ENCODE measurements at regions not wholly inside any gene's neighbourhood (a gene's known extent, or its start where the extent isn't known, plus 50 kb on each side); places are given as distances from the start of the nearest gene placed in this dataset.

DNA sequence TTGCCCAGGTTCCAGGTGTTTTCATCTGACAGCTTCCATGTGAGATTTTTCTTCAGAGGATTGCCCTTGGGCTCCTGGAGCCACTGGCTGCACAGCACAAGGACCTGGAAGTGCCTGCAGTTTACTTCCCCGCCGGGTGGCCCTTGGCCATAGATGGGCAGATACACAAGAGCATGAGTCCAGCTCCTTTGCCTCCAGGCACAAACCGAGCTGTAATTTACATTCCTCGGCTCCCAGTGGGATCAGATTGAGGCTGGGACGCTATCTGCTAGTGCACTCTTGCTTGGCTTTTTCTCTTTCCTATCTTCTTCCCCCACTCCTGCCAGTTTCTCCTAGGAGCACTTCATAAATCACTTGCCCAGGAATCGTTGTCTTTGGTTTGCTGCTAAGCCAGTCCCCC lies 85.4 kb upstream of the RALY start:
- Histone ChIP-seq H3K27me3 (ENCODE audit: control insufficient read depth, insufficient read depth, low read length) (no peaks in the 10 kb centered on the region), H3K4me3 (ENCODE audit: low read depth, low read length) (no peak overlapping the region), H3K36me3 (ENCODE audit: control insufficient read depth, insufficient read depth, low read length) (no peaks in the 10 kb centered on the region)
- CTCF ChIA-PET = interaction anchor here (0.7 to 1.4 kb wide), 2 partner anchors 14 to 45 kb away, joined by 5 to 7 read pairs; no protein-coding TSS in a partner anchor
- POLR2A ChIA-PET = interaction anchor here (1.0 kb wide), 1 partner anchor 85 kb away, joined by 6 read pairs; no protein-coding TSS in a partner anchor
- TF ChIP-seq, protein P1, sequence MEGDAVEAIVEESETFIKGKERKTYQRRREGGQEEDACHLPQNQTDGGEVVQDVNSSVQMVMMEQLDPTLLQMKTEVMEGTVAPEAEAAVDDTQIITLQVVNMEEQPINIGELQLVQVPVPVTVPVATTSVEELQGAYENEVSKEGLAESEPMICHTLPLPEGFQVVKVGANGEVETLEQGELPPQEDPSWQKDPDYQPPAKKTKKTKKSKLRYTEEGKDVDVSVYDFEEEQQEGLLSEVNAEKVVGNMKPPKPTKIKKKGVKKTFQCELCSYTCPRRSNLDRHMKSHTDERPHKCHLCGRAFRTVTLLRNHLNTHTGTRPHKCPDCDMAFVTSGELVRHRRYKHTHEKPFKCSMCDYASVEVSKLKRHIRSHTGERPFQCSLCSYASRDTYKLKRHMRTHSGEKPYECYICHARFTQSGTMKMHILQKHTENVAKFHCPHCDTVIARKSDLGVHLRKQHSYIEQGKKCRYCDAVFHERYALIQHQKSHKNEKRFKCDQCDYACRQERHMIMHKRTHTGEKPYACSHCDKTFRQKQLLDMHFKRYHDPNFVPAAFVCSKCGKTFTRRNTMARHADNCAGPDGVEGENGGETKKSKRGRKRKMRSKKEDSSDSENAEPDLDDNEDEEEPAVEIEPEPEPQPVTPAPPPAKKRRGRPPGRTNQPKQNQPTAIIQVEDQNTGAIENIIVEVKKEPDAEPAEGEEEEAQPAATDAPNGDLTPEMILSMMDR (IDR thresholded peaks at IDR 0.05; ENCODE audit: insufficient read depth, low read depth, low read length) = 0 out of 2 replicates have a peak, but pooled peaks have one; percentile 6
- no peak for DNase-seq (ENCODE audit: low read depth)

DNA sequence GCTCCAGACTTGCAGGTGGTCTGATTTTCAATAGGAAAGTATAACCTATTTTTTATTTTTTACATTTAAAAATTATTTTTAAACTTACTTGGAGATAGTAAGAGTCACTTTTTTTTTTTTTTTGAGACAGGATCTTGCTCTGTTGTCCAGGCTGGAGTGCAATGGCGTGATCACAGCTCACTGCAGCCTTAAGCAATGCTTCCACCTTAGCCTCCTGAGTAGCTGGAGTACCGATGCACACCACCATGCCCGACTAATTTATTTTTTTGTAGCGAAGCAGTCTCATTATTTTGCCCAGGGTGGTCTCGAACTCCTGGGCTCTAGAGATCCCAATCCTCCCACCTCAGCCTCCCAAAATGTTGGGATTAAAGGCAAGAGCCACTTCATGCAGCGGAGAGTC lies 84.8 kb upstream of the RALY start:
- no peak overlapping the region for H3K4me3 ChIP-seq (ENCODE audit: low read depth, low read length)
- ChIA-PET CTCF (interaction anchor here (1.4 kb wide), 1 partner anchor 46 kb away, joined by 7 read pairs; no protein-coding TSS in a partner anchor), POLR2A (interaction anchor here (1.0 kb wide), 1 partner anchor 84 kb away, joined by 6 read pairs; no protein-coding TSS in a partner anchor)
- no peak for DNase-seq (ENCODE audit: low read depth)
- no peaks in the 10 kb centered on the region for H3K27me3 ChIP-seq (ENCODE audit: control insufficient read depth, insufficient read depth, low read length)
- no peaks in the 10 kb centered on the region for H3K36me3 ChIP-seq (ENCODE audit: control insufficient read depth, insufficient read depth, low read length)
- TF ChIP-seq, protein P1 (IDR thresholded peaks at IDR 0.05; ENCODE audit: insufficient read depth, low read depth, low read length) = no peak

DNA sequence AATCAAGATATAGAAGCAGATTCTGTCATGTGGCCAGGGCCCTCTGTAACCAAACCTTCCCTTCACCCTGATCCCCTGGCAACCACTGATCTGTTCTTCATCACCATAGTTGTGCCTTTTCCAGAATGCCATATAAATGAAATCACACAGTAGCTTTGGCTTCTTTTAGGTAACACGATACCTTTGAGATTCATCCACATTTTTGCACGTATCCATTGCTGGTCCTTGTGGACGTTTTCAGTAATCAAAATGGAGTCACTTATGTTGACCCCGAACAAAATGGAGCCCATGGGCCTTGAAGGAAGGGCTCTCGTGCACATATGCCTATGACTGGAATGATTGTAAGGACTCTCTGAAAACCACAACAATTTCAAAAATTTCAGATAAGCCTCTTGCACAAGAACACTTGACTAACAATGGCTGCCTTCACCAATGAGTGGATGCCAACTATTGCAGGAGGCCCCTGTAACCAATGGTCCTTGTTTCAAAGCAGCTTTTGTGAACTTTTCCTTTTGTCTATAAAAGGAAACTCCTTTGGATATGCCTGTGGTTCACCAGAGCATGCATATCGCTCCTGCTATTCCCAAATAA lies 84.3 kb upstream of the RALY start:
- H3K4me3 ChIP-seq (ENCODE audit: low read depth, low read length) = no peak overlapping the region
- no peaks in the 10 kb centered on the region for H3K27me3 ChIP-seq (ENCODE audit: control insufficient read depth, insufficient read depth, low read length)
- POLR2A ChIA-PET = no interaction called here
- CTCF ChIA-PET = no interaction called here
- peak; percentile 65 for DNase-seq (ENCODE audit: low read depth)
- H3K36me3 ChIP-seq (ENCODE audit: control insufficient read depth, insufficient read depth, low read length) = no peaks in the 10 kb centered on the region
- TF ChIP-seq, protein P1 (IDR thresholded peaks at IDR 0.05; ENCODE audit: insufficient read depth, low read depth, low read length) = no peak

DNA sequence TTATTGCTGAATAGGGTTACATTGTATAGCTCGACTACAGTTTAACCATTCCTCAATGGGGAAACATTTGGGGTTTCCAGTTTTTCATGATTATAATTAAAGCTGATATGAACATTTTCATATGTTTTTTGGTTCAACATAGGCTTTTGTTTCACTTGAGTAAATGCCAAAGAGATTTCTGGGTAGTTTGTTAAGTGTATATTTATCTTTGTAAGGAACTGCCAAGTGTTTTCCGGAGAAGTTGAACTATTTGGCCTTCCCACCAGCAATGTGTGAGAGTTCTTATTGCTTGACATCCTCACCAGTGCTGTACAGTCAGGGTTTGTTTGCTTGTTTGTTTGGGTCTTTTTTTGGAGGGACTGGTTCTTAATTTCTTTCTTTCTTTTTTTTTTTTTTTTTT lies 83.7 kb upstream of the RALY start:
- TF ChIP-seq, protein P1 (IDR thresholded peaks at IDR 0.05; ENCODE audit: insufficient read depth, low read depth, low read length) = no peak
- Histone ChIP-seq H3K27me3 (ENCODE audit: control insufficient read depth, insufficient read depth, low read length) (no peaks in the 10 kb centered on the region), H3K36me3 (ENCODE audit: control insufficient read depth, insufficient read depth, low read length) (no peaks in the 10 kb centered on the region), H3K4me3 (ENCODE audit: low read depth, low read length) (no peak overlapping the region)
- CTCF ChIA-PET = no interaction called here
- no peak for DNase-seq (ENCODE audit: low read depth)
- POLR2A ChIA-PET = interaction anchor here (0.7 kb wide), 1 partner anchor 9 kb away, joined by 17 read pairs; no protein-coding TSS in a partner anchor

DNA sequence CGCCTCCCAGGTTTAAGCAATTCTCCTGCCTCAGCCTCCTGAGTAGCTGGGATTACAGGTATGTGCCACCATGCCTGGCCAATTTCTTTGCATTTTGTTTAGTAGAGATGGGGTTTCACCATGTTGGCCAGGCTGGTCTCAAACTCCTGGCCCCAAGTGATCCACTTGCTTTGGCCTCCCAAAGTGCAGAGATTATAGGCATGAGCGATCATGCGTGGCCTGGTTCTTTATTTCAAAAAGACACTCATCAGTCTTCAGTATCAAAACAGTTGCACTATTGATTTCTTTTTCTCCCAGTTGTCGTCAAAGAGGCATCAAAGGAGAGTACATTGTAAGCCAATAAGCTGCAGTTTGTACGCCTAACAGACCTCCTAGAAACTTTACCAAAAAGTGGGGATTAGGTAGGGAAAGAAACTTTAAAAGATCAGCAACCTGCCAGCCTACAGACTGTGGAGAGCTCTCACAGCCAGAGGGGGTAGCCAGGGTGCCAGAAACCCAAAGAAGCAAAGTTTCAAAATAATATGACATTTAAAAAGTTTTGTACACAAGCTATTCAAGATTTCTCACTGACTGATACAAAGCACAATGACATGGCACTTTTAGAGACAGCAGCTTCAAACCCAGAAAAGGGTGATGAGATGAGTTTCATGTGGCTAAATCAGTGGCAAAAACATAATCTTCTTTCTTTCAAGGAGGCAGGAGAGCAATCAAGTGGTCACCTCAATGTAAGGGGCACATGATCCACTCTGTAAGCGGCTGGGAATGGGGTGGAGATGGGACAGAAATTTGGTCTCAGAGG lies 83.0 kb upstream of the RALY start:
- TF ChIP-seq, protein P1 (IDR thresholded peaks at IDR 0.05; ENCODE audit: insufficient read depth, low read depth, low read length) = no peak
- H3K4me3 ChIP-seq (ENCODE audit: low read depth, low read length) = no peak overlapping the region
- no peaks in the 10 kb centered on the region for H3K36me3 ChIP-seq (ENCODE audit: control insufficient read depth, insufficient read depth, low read length)
- POLR2A ChIA-PET = interaction anchor here (0.7 kb wide), 1 partner anchor 9 kb away, joined by 17 read pairs; no protein-coding TSS in a partner anchor
- H3K27me3 ChIP-seq (ENCODE audit: control insufficient read depth, insufficient read depth, low read length) = no peaks in the 10 kb centered on the region
- CTCF ChIA-PET = interaction anchor here (1.2 to 1.5 kb wide), 2 partner anchors 47 to 158 kb away, joined by 7 read pairs; no protein-coding TSS in a partner anchor
- DNase-seq (ENCODE audit: low read depth) = no peak
